Right lobe of liver (tissue), 6 donors: ENCODE measurements at regions not wholly inside any gene's neighbourhood (a gene's known extent, or its start where the extent isn't known, plus 50 kb on each side); places are given as distances from the start of the nearest gene placed in this dataset.

Experiments used
- ATAC-seq, 4 donors: fragments of 200-7000 bp; cut with Tn5 transposase; one replicate each; pipeline ENCODE4 v1.9.1; 2020; ENCODE audit warnings: mild to moderate bottlenecking in 4 of 4, moderate library complexity in 4 of 4
- DNase-seq, 3 donors: peaks; one replicate each; pipeline ENCODE4 v3.0.0-alpha.2; 2020
- H3K27ac ChIP-seq, 3 donors: fragments of 200-600 bp; one replicate each; pipeline ENCODE4 v1.8.0; 2022
- H3K27me3 ChIP-seq, 2 donors: fragments of 200-600 bp; one replicate each; pipeline ENCODE4 v1.8.0; 2022
- H3K36me3 ChIP-seq, 4 donors: fragments of 200-600 bp; sonication (generic) in 1 of 4; one replicate each; pipeline versions ENCODE4 v1.5.1 to v1.8.0; 2017 to 2022; ENCODE audit warnings: control low read depth in 1 of 4
- H3K4me1 ChIP-seq, 4 donors: fragments of 200-600 bp; sonication (generic) in 1 of 4; one replicate each; pipeline versions ENCODE4 v1.5.1 to v1.8.0; 2017 to 2022; ENCODE audit warnings: control low read depth in 1 of 4
- H3K4me3 ChIP-seq, 3 donors: fragments of 200-600 bp; one replicate each; pipeline ENCODE4 v1.8.0; 2022
- H3K9me3 ChIP-seq, 4 donors: fragments of 200-600 bp; sonication (generic) in 1 of 4; one replicate each; pipeline versions ENCODE4 v1.5.1 to v1.8.0; 2017 to 2022; ENCODE audit warnings: control low read depth in 1 of 4
- POLR2A ChIP-seq: fragments of 450-650 bp; IDR thresholded peaks from one replicate; pipeline ENCODE4 v1.6.1; 2017; ENCODE audit warnings: antibody characterized with exemption, mild to moderate bottlenecking
- WGBS: methylation state at CpG from one replicate; pipeline ENCODE4 v1.1.6; 2018; ENCODE audit warnings: low coverage, low lambda C conversion rate; ENCODE audit not compliant: insufficient coverage; ENCODE audit errors: missing lambda C conversion rate; 5-methylcytosine and 5-hydroxymethylcytosine counted together
- intact Hi-C, 2 donors: fragments of 100-400 bp; cut with DNase I; formaldehyde crosslinking; loops; one replicate each; pipeline versions ENCODE4 v1.11.2 to v1.14.1; 2022
- TF ChIP-seq, protein P1 (sequence below), 4 donors: fragments of 200-600 bp in 3 of 4; fragments of 450-650 bp in 1 of 4; IDR thresholded peaks; one replicate each; pipeline versions ENCODE4 v1.5.1 to v1.8.0; 2016 to 2022; ENCODE audit warnings: antibody characterized with exemption in 4 of 4, mild to moderate bottlenecking in 2 of 4
- donor health status: DM: no; HTN: yes; CAD: no.
- donor health status: DM: no; HTN: no; CAD: no.
- donor health status: DM: no; HTN: no; CAD: no.
- donor health status: DM: no; HTN: yes; CAD: no.
- donor health status: DM: no; HTN: yes; CAD: no.

GRCh38 chr22:49678137-49678841 is 149.4 kb downstream of the BRD1 start:
- TF ChIP-seq, protein P1, sequence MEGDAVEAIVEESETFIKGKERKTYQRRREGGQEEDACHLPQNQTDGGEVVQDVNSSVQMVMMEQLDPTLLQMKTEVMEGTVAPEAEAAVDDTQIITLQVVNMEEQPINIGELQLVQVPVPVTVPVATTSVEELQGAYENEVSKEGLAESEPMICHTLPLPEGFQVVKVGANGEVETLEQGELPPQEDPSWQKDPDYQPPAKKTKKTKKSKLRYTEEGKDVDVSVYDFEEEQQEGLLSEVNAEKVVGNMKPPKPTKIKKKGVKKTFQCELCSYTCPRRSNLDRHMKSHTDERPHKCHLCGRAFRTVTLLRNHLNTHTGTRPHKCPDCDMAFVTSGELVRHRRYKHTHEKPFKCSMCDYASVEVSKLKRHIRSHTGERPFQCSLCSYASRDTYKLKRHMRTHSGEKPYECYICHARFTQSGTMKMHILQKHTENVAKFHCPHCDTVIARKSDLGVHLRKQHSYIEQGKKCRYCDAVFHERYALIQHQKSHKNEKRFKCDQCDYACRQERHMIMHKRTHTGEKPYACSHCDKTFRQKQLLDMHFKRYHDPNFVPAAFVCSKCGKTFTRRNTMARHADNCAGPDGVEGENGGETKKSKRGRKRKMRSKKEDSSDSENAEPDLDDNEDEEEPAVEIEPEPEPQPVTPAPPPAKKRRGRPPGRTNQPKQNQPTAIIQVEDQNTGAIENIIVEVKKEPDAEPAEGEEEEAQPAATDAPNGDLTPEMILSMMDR (IDR thresholded peaks at IDR 0.05), result no peak
- TF ChIP-seq POLR2A, result no peak
- no peaks in the 10 kb centered on the region for H3K27me3 ChIP-seq
- no peak overlapping the region for H3K4me3 ChIP-seq
- no peaks in the 10 kb centered on the region for H3K9me3 ChIP-seq
- DNase-seq (no peak), ATAC-seq (no peak)
- H3K27ac ChIP-seq, result no peak overlapping the region
- no peaks in the 10 kb centered on the region for H3K36me3 ChIP-seq
- WGBS, result 57% methylated on average over 14 of the region's 22 CpGs
- intact Hi-C loops, result no loop called here
- H3K4me1 ChIP-seq, result no peaks in the 10 kb centered on the region

GRCh38 chr22:49677495-49677889 is 150.2 kb downstream of the BRD1 start:
- DNase-seq, result no peak
- H3K4me3 ChIP-seq, result no peak overlapping the region
- peak in 1 of 4 donors; percentile 44 for ATAC-seq
- no peak overlapping the region for H3K27ac ChIP-seq
- WGBS, result no CpG with 5 or more reads among the region's 18 CpGs
- H3K9me3 ChIP-seq, result no peaks in the 10 kb centered on the region
- no peaks in the 10 kb centered on the region for H3K36me3 ChIP-seq
- TF ChIP-seq, protein P1 (IDR thresholded peaks at IDR 0.05), result no peak
- no peak for TF ChIP-seq POLR2A
- H3K4me1 ChIP-seq, result no peaks in the 10 kb centered on the region
- intact Hi-C loops, result no loop called here
- no peaks in the 10 kb centered on the region for H3K27me3 ChIP-seq

DNA sequence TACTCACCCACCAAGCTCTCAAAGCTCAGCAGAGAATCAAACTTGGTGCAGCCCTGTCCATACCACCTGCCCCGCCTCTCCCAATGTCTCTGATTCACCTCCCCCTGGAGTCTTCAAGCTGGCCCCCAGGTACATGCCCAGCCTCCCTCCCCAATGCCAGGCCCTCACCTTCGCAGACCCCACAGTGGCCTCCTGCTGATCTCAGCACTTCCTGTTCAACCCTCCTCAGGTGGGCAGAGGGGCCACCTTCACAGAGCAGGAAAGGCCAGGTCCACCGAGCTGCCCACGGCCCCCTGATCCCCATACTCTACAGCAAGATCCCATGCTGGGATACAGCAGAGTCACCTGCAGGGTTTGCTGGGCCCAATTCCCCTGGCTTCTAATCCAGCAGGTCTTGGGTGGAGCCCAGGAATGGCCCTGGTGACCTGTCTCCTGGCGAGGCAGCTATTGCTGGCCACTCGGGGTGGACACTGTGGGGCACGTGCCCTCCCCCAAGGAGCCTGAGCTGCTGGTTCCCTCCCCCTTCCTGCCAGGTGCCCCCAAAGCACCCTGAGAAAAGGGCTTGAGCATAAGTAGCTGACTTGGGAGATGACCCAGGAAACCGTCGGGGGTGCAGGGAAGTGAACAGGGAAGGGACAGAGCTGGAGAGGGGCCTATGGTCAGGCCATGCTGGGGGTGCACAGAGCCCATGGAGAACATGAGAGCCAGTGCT is 150.7 kb downstream of the BRD1 start:
- intact Hi-C loops, result no loop called here
- ATAC-seq (peak in 1 of 4 donors; percentile 24), DNase-seq (no peak)
- Histone ChIP-seq H3K27ac (no peak overlapping the region), H3K27me3 (no peaks in the 10 kb centered on the region), H3K9me3 (no peaks in the 10 kb centered on the region), H3K36me3 (no peaks in the 10 kb centered on the region), H3K4me1 (no peaks in the 10 kb centered on the region), H3K4me3 (no peak overlapping the region)
- WGBS, result no CpG with 5 or more reads among the region's 9 CpGs
- no peak for TF ChIP-seq POLR2A
- TF ChIP-seq, protein P1 (IDR thresholded peaks at IDR 0.05), result no peak

DNA sequence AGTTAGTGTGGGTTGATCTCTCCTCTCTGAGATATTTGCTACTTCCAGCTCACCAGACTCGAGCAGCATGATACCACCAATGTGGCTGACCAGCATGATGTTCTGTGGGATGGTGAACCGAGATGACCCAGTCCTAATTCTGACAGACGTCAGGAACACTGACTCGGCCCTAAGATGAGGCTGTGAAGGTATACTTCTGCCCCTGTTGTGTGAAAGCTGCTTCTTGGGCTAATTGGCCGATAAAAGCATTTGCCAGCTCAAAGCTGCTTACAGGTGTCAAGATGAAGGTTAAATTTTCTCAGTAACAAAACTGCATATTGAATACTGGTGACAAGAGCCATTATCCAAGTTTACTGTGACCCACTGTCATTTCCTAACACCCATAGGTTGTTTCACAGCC is 151.4 kb downstream of the BRD1 start:
- no peaks in the 10 kb centered on the region for H3K9me3 ChIP-seq
- H3K27me3 ChIP-seq, result no peaks in the 10 kb centered on the region
- H3K4me1 ChIP-seq, result no peaks in the 10 kb centered on the region
- DNase-seq (no peak), ATAC-seq (no peak)
- H3K36me3 ChIP-seq, result no peaks in the 10 kb centered on the region
- intact Hi-C loops, result no loop called here
- no peak overlapping the region for H3K4me3 ChIP-seq
- WGBS, result 36% methylated on average over 4 of the region's 5 CpGs
- TF ChIP-seq, protein P1 (IDR thresholded peaks at IDR 0.05), result no peak
- no peak for TF ChIP-seq POLR2A
- no peak overlapping the region for H3K27ac ChIP-seq
